ENCODE measurements at regions not wholly inside any gene's neighbourhood (a gene's known extent, or its start where the extent isn't known, plus 50 kb on each side); places are given as distances from the start of the nearest gene placed in this dataset.
"Not testable (repeated sequence)": the region's sequence is repeated elsewhere in the genome, so short reads cannot be mapped to it uniquely, and the experiment has no call there.

DNA sequence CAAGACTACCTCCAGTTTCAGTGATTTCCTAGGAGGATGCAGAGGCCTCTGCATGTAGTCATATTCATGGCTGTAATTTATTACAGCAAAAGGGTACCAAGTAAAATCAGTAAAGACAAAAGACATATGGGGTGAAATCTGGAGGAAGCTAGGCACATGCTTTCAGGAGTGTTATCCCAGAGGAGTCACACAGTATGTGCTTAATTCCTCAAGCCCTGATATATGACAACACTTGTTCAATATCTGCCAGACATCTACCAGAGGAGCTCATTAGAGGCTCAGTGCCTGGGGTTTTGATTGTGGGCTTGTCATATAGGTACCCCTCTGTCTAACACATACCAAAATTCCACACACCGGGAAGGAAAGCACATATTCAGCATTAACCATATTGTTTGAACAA lies 283.8 kb downstream of the CXCL12 start:
- Histone ChIP-seq H3K36me3 (ENCODE audit: control insufficient read depth in 2 of 2, extremely low read depth in 1 of 2, insufficient read depth in 2 of 2, low read length in 2 of 2) (no peaks in the 10 kb centered on the region), H3K4me2 (ENCODE audit: control insufficient read depth, extremely low read depth, insufficient read depth, low read depth, low read length) (no peak overlapping the region), H2AFZ (ENCODE audit: control insufficient read depth, low read length) (no peak overlapping the region), H4K20me1 (ENCODE audit: control insufficient read depth, extremely low read depth, insufficient read depth, low read length) (no peaks in the 10 kb centered on the region), H3K27ac (ENCODE audit: control insufficient read depth, insufficient read depth, low read length) (no peak overlapping the region), H3K4me1 (ENCODE audit: control insufficient read depth, extremely low read depth, insufficient read depth, low read length) (no peaks in the 10 kb centered on the region), H3K79me2 (ENCODE audit: control insufficient read depth, insufficient read depth, low read length) (no peaks in the 10 kb centered on the region), H3K9me1 (ENCODE audit: control insufficient read depth, extremely low read depth, insufficient read depth, low read length) (no peaks in the 10 kb centered on the region), H3K9ac (ENCODE audit: control insufficient read depth, extremely low read depth, insufficient read depth, low read length) (no peak overlapping the region), H3K4me3 (ENCODE audit: control insufficient read depth in 2 of 3, extremely low read depth in 1 of 3, insufficient read depth in 2 of 3, low read depth in 1 of 3, low read length in 3 of 3) (no peak overlapping the region), H3K27me3 (ENCODE audit: control insufficient read depth, extremely low read depth, insufficient read depth, low read length) (no peaks in the 10 kb centered on the region), H3K9me3 (ENCODE audit: control insufficient read depth, low read depth, low read length) (no peaks in the 10 kb centered on the region)
- TF ChIP-seq, protein P1, sequence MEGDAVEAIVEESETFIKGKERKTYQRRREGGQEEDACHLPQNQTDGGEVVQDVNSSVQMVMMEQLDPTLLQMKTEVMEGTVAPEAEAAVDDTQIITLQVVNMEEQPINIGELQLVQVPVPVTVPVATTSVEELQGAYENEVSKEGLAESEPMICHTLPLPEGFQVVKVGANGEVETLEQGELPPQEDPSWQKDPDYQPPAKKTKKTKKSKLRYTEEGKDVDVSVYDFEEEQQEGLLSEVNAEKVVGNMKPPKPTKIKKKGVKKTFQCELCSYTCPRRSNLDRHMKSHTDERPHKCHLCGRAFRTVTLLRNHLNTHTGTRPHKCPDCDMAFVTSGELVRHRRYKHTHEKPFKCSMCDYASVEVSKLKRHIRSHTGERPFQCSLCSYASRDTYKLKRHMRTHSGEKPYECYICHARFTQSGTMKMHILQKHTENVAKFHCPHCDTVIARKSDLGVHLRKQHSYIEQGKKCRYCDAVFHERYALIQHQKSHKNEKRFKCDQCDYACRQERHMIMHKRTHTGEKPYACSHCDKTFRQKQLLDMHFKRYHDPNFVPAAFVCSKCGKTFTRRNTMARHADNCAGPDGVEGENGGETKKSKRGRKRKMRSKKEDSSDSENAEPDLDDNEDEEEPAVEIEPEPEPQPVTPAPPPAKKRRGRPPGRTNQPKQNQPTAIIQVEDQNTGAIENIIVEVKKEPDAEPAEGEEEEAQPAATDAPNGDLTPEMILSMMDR (optimal IDR thresholded peaks at IDR 0.05 in 1 of 3, IDR thresholded peaks at IDR 0.05 in 1 of 3, conservative IDR thresholded peaks at IDR 0.05 in 1 of 3; ENCODE audit: extremely low read depth in 1 of 3, insufficient read depth in 2 of 3, low read length in 3 of 3) = no peak
- TF ChIP-seq EZH2 (IDR thresholded peaks at IDR 0.05; ENCODE audit: low read length) = no peak
- DNase-seq (ENCODE audit: low read depth, low spot score) (no peak), FAIRE-seq (no peak)
- dilution Hi-C loops (cut with MboI; ENCODE audit: extremely low pct_ligation_motif_present, low sequenced_read_pairs) = no loop called here

DNA sequence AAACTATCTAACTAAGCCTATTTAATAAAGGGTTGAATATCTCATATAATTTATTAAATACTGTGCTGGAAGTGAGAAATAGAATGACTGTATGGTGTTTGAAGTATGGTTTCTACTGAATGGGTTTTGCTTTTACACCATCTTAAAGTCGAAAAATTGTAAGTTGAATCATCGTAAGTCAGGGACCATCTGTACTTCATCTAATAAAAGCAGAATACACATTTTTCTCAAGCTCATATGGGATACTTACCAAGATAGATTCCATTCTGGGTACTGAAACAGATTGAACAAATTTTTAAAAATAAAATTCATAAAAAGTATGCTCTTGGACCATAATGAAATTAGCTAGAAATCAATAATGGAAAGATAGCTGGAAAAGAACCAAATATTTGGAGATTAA lies 285.4 kb downstream of the CXCL12 start:
- dilution Hi-C loops (cut with MboI; ENCODE audit: extremely low pct_ligation_motif_present, low sequenced_read_pairs) = no loop called here
- H3K9me1 ChIP-seq (ENCODE audit: control insufficient read depth, extremely low read depth, insufficient read depth, low read length) = no peaks in the 10 kb centered on the region
- no peaks in the 10 kb centered on the region for H3K27me3 ChIP-seq (ENCODE audit: control insufficient read depth, extremely low read depth, insufficient read depth, low read length)
- H3K36me3 ChIP-seq (ENCODE audit: control insufficient read depth in 2 of 2, extremely low read depth in 1 of 2, insufficient read depth in 2 of 2, low read length in 2 of 2) = no peaks in the 10 kb centered on the region
- H4K20me1 ChIP-seq (ENCODE audit: control insufficient read depth, extremely low read depth, insufficient read depth, low read length) = no peaks in the 10 kb centered on the region
- FAIRE-seq (no peak), DNase-seq (ENCODE audit: low read depth, low spot score) (no peak)
- H2AFZ ChIP-seq (ENCODE audit: control insufficient read depth, low read length) = no peak overlapping the region
- no peak overlapping the region for H3K9ac ChIP-seq (ENCODE audit: control insufficient read depth, extremely low read depth, insufficient read depth, low read length)
- no peak overlapping the region for H3K27ac ChIP-seq (ENCODE audit: control insufficient read depth, insufficient read depth, low read length)
- H3K79me2 ChIP-seq (ENCODE audit: control insufficient read depth, insufficient read depth, low read length) = no peaks in the 10 kb centered on the region
- no peak overlapping the region for H3K4me3 ChIP-seq (ENCODE audit: control insufficient read depth in 2 of 3, extremely low read depth in 1 of 3, insufficient read depth in 2 of 3, low read depth in 1 of 3, low read length in 3 of 3)
- no peak overlapping the region for H3K4me2 ChIP-seq (ENCODE audit: control insufficient read depth, extremely low read depth, insufficient read depth, low read depth, low read length)
- TF ChIP-seq, protein P1 (optimal IDR thresholded peaks at IDR 0.05 in 1 of 3, IDR thresholded peaks at IDR 0.05 in 1 of 3, conservative IDR thresholded peaks at IDR 0.05 in 1 of 3; ENCODE audit: extremely low read depth in 1 of 3, insufficient read depth in 2 of 3, low read length in 3 of 3) = no peak
- TF ChIP-seq EZH2 (IDR thresholded peaks at IDR 0.05; ENCODE audit: low read length) = no peak
- no peaks in the 10 kb centered on the region for H3K4me1 ChIP-seq (ENCODE audit: control insufficient read depth, extremely low read depth, insufficient read depth, low read length)
- H3K9me3 ChIP-seq (ENCODE audit: control insufficient read depth, low read depth, low read length) = no peaks in the 10 kb centered on the region

DNA sequence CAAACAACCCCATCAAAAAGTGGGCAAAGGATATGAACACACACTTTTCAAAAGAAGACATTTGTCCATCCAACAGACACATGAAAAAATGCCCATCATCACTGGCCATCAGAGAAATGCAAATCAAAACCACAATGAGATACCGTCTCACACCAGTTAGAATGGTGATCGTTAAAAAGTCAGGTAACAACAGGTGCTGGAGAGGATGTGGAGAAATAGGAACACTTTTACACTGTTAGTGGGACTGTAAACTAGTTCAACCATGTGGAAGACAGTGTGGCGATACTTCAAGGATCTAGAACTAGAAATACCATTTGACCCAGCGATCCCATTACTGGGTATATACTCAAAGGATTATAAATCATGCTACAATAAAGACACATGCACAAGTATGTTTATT lies 288.7 kb downstream of the CXCL12 start:
- H3K9me3 ChIP-seq (ENCODE audit: control insufficient read depth, low read depth, low read length); H3K4me3 ChIP-seq (ENCODE audit: control insufficient read depth in 2 of 3, extremely low read depth in 1 of 3, insufficient read depth in 2 of 3, low read depth in 1 of 3, low read length in 3 of 3); FAIRE-seq; H3K9ac ChIP-seq (ENCODE audit: control insufficient read depth, extremely low read depth, insufficient read depth, low read length); H4K20me1 ChIP-seq (ENCODE audit: control insufficient read depth, extremely low read depth, insufficient read depth, low read length); H2AFZ ChIP-seq (ENCODE audit: control insufficient read depth, low read length); H3K27me3 ChIP-seq (ENCODE audit: control insufficient read depth, extremely low read depth, insufficient read depth, low read length); H3K36me3 ChIP-seq (ENCODE audit: control insufficient read depth in 2 of 2, extremely low read depth in 1 of 2, insufficient read depth in 2 of 2, low read length in 2 of 2); H3K4me1 ChIP-seq (ENCODE audit: control insufficient read depth, extremely low read depth, insufficient read depth, low read length); dilution Hi-C loops (cut with MboI; ENCODE audit: extremely low pct_ligation_motif_present, low sequenced_read_pairs); H3K9me1 ChIP-seq (ENCODE audit: control insufficient read depth, extremely low read depth, insufficient read depth, low read length); H3K79me2 ChIP-seq (ENCODE audit: control insufficient read depth, insufficient read depth, low read length); H3K27ac ChIP-seq (ENCODE audit: control insufficient read depth, insufficient read depth, low read length); DNase-seq (ENCODE audit: low read depth, low spot score); H3K4me2 ChIP-seq (ENCODE audit: control insufficient read depth, extremely low read depth, insufficient read depth, low read depth, low read length): not testable (repeated sequence)
